Thoracic aorta (tissue), 2 donors: ENCODE measurements at regions not wholly inside any gene's neighbourhood (a gene's known extent, or its start where the extent isn't known, plus 50 kb on each side); places are given as distances from the start of the nearest gene placed in this dataset.

ENCODE experiments used
- ATAC-seq: fragments of 150-250 bp; one replicate; pipeline ENCODE4 v1.8.0; 2017; ENCODE audit warnings: low read depth; ENCODE audit not compliant: insufficient number of reproducible peaks, low FRiP score
- DNase-seq: peaks from one replicate; pipeline ENCODE4 v3.0.0-alpha.2; 2020; ENCODE audit warnings: low spot score
- H3K27ac ChIP-seq, 2 donors: fragments of 200-600 bp; sonication (generic); 1 replicate in 1 of 2; 2 replicates in 1 of 2; pipeline ENCODE4 v1.5.1; 2016; ENCODE audit warnings: mild to moderate bottlenecking in 2 of 2, moderate library complexity in 2 of 2
- H3K27me3 ChIP-seq: fragments of 200-600 bp; sonication (generic); replicated peaks from 2 replicates; pipeline ENCODE4 v1.6.0; 2016; ENCODE audit warnings: mild to moderate bottlenecking; ENCODE audit not compliant: insufficient read depth
- H3K36me3 ChIP-seq: fragments of 200-600 bp; sonication (generic); one replicate; pipeline ENCODE4 v1.5.1; 2016
- H3K4me1 ChIP-seq, 2 donors: fragments of 200-600 bp; sonication (generic); 1 replicate in 1 of 2; 2 replicates in 1 of 2; pipeline versions ENCODE4 v1.5.1 to v1.6.0; 2016; ENCODE audit warnings: low read depth in 2 of 2, mild to moderate bottlenecking in 1 of 2; ENCODE audit not compliant: control insufficient read depth in 1 of 2
- H3K4me3 ChIP-seq: fragments of 200-600 bp; sonication (generic); 2 replicates; pipeline ENCODE4 v1.5.1; 2016; ENCODE audit warnings: mild to moderate bottlenecking
- H3K9me3 ChIP-seq: fragments of 200-600 bp; sonication (generic); 2 replicates; pipeline ENCODE4 v1.5.1; 2016
- CTCF ChIP-seq: fragments of 200-600 bp; sonication (generic); IDR thresholded peaks from one replicate; pipeline ENCODE4 v1.5.1; 2019; ENCODE audit warnings: antibody characterized with exemption

- no peak for DNase-seq
- Histone ChIP-seq H3K4me1 (peaks cover 4 to 5% of the 10 kb centered on the region in 2 donors), H3K9me3 (no peaks in the 10 kb centered on the region), H3K27ac (no peak overlapping the region), H3K27me3 (no peaks in the 10 kb centered on the region), H3K4me3 (no peak overlapping the region), H3K36me3 (no peaks in the 10 kb centered on the region)
- TF ChIP-seq CTCF, result no peak
- ATAC-seq, result no peak
Observed at GRCh38 chr13:34886987-34887386, 55.1 kb upstream of the NBEA start.
